OCI-LY3 (cell line): ENCODE measurements at regions not wholly inside any gene's neighbourhood (a gene's known extent, or its start where the extent isn't known, plus 50 kb on each side); places are given as distances from the start of the nearest gene placed in this dataset.

Experiments
- H2AFZ ChIP-seq: fragments of 200-600, 300-600 bp; shearing (Covaris generic); 2 replicates; pipeline ENCODE4 v1.6.0; 2014; ENCODE audit warnings: antibody characterized with exemption, low read depth, low read length
- H3K27ac ChIP-seq: fragments of 200-600, 300-600 bp; sonication (generic); 2 replicates; pipeline ENCODE4 v1.5.1; 2014; ENCODE audit warnings: mild to moderate bottlenecking, low read length, moderate library complexity, mixed read lengths
- H3K27me3 ChIP-seq: fragments of 200-600, 300-600 bp; sonication (generic); 2 replicates; pipeline ENCODE4 v1.6.1; 2014; ENCODE audit warnings: low read depth, low read length, mixed read lengths
- H3K36me3 ChIP-seq: fragments of 200-600, 300-600 bp; sonication (generic); replicated peaks from 2 replicates; pipeline ENCODE3; 2014; ENCODE audit warnings: low read depth, low read length, mixed read lengths
- H3K4me1 ChIP-seq: fragments of 300-600, 200-600 bp; sonication (generic); 2 replicates; pipeline ENCODE4 v1.6.1; 2014; ENCODE audit warnings: low read length, mixed read lengths
- H3K4me2 ChIP-seq: fragments of 200-600, 300-600 bp; sonication (generic); 2 replicates; pipeline ENCODE4 v1.6.1; 2014; ENCODE audit warnings: low read length, mixed read lengths
- H3K4me3 ChIP-seq: fragments of 300-600, 200-600 bp; sonication (generic); 2 replicates; pipeline ENCODE4 v1.5.1; 2014; ENCODE audit warnings: antibody characterized with exemption, mild to moderate bottlenecking, low read length, moderate library complexity
- H3K79me2 ChIP-seq: fragments of 300-600, 200-600 bp; shearing (Covaris generic); 2 replicates; pipeline ENCODE4 v1.6.1; 2014; ENCODE audit warnings: mild to moderate bottlenecking, low read length, mixed read lengths
- H3K9ac ChIP-seq: fragments of 300-600, 200-600 bp; shearing (Covaris generic); 2 replicates; pipeline ENCODE4 v1.6.0; 2014; ENCODE audit warnings: mild to moderate bottlenecking, low read length, moderate library complexity
- H3K9me3 ChIP-seq: fragments of 200-600, 300-600 bp; shearing (Covaris generic); 2 replicates; pipeline ENCODE4 v1.6.1; 2014; ENCODE audit warnings: low read length, mixed read lengths; ENCODE audit not compliant: insufficient read depth
- H4K20me1 ChIP-seq: fragments of 200-600, 300-600 bp; sonication (generic); 2 replicates; pipeline ENCODE4 v1.6.1; 2016; ENCODE audit warnings: low read length, mixed read lengths; ENCODE audit not compliant: insufficient read depth
- CTCF ChIP-seq: fragments of 200-600, 300-600 bp; sonication (generic); IDR thresholded peaks from 2 replicates; pipeline ENCODE4 v1.5.1; 2014; ENCODE audit warnings: antibody characterized with exemption, low read length, low read depth
- EZH2phosphoT487 ChIP-seq: fragments of 200-600 bp; shearing (Covaris generic); IDR thresholded peaks from 2 replicates; pipeline ENCODE4 v1.6.1; 2018; ENCODE audit warnings: antibody characterized with exemption, mixed run types, low read depth

DNA sequence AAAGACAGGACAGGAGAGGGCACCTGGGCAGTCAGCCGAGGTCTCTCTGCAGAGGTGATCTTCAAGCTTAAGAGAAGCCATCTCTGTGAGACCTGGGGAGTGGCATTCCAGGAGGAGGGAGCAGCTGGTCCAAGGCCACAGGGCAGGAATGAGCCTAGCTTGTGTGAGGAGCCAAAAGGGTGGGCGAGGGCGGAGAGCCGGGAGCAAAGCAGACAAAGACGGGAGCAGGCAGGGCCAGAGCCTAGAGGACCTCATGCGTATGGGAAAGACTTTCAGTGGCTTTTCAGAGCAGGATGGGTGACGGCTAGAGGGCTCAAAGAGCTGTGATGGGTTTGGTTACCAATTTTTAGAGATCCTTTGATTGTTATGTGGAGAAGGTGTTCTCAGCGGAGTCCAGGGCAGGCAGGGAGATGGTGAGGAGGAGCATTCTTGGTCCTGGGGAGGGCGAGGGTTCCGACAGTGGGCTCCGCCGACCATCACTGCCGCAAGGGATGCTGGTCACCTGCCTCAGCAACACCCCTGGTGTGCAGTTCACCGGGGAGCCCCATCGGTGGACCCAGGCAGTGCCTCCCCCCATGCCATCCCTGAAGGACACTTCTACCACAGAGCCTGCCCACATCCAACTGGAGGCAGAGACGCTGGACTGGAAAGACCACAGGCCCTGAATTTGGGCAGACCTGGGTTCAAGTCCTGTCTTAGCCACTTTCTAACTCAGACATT lies 122.9 kb upstream of the IRF2BP2 start:
- Histone ChIP-seq H3K4me2 (no peak overlapping the region), H3K4me3 (no peak overlapping the region), H3K27me3 (no peaks in the 10 kb centered on the region), H3K9me3 (no peaks in the 10 kb centered on the region), H3K27ac (no peak overlapping the region), H3K79me2 (no peaks in the 10 kb centered on the region), H3K4me1 (peaks cover 46% of the 10 kb centered on the region), H4K20me1 (no peaks in the 10 kb centered on the region), H2AFZ (no peak overlapping the region), H3K36me3 (no peaks in the 10 kb centered on the region), H3K9ac (no peak overlapping the region)
- TF ChIP-seq CTCF = no peak
- no peak for TF ChIP-seq EZH2phosphoT487

DNA sequence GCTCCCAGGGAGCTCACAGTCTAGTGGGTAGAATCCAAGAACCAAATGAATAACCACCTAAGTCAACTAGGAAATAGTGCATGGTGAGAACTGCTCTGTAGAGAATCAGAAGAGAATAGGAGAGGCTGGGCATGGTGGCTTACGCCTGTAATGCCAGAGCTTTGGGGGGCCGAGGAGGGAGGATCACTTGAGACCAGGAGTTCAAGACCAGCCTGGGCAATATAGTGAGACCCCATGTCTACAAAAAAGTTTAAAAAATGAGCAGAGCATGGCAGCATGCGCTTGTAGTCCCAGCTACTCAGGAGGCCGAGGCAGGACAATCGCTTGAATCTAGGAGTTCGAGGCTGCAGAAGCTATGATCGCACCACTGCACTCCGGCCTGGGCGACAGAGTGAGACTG lies 122.3 kb upstream of the IRF2BP2 start:
- Histone ChIP-seq H3K79me2 (no peaks in the 10 kb centered on the region), H3K36me3 (no peaks in the 10 kb centered on the region), H3K4me1 (peaks cover 51% of the 10 kb centered on the region), H3K9ac (peak overlapping the region; percentile 65; the same call in 1 of the 2 replicates), H3K27me3 (no peaks in the 10 kb centered on the region), H4K20me1 (no peaks in the 10 kb centered on the region), H3K4me3 (no peak overlapping the region), H2AFZ (no peak overlapping the region), H3K9me3 (no peaks in the 10 kb centered on the region), H3K4me2 (peak overlapping the region; percentile 87), H3K27ac (peak overlapping the region; percentile 92)
- TF ChIP-seq EZH2phosphoT487 = no peak
- no peak for TF ChIP-seq CTCF

- peak overlapping the region; percentile 92 for H3K27ac ChIP-seq
- no peak overlapping the region; the same call in 1 of the 2 replicates for H2AFZ ChIP-seq
- no peaks in the 10 kb centered on the region for H3K9me3 ChIP-seq
- H3K27me3 ChIP-seq = no peaks in the 10 kb centered on the region
- peak overlapping the region; percentile 65; the same call in 1 of the 2 replicates for H3K9ac ChIP-seq
- peaks cover 58% of the 10 kb centered on the region for H3K4me1 ChIP-seq
- TF ChIP-seq CTCF = no peak
- TF ChIP-seq EZH2phosphoT487 = no peak
- H3K79me2 ChIP-seq = no peaks in the 10 kb centered on the region
- H4K20me1 ChIP-seq = no peaks in the 10 kb centered on the region
- no peaks in the 10 kb centered on the region for H3K36me3 ChIP-seq
- peak overlapping the region; percentile 63 for H3K4me3 ChIP-seq
- peak overlapping the region; percentile 87 for H3K4me2 ChIP-seq
Measured at GRCh38 chr1:234731569-234732085, 121.6 kb upstream of the IRF2BP2 start.

- H3K9me3 ChIP-seq = no peaks in the 10 kb centered on the region
- H3K9ac ChIP-seq = peak overlapping the region; percentile 65
- no peaks in the 10 kb centered on the region for H3K36me3 ChIP-seq
- peak overlapping the region; percentile 63 for H3K4me3 ChIP-seq
- no peaks in the 10 kb centered on the region for H3K79me2 ChIP-seq
- H3K4me2 ChIP-seq = peak overlapping the region; percentile 87
- H3K27me3 ChIP-seq = no peaks in the 10 kb centered on the region
- H3K4me1 ChIP-seq = peaks cover 64% of the 10 kb centered on the region
- peak; percentile 52 for TF ChIP-seq CTCF
- TF ChIP-seq EZH2phosphoT487 = no peak
- H2AFZ ChIP-seq = no peak overlapping the region; the same call in 1 of the 2 replicates
- H4K20me1 ChIP-seq = no peaks in the 10 kb centered on the region
- H3K27ac ChIP-seq = peak overlapping the region; percentile 92
Measured at GRCh38 chr1:234730770-234731568, 121.0 kb upstream of the IRF2BP2 start.
